ENCODE measurements at regions not wholly inside any gene's neighbourhood (a gene's known extent, or its start where the extent isn't known, plus 50 kb on each side); places are given as distances from the start of the nearest gene placed in this dataset.

DNA sequence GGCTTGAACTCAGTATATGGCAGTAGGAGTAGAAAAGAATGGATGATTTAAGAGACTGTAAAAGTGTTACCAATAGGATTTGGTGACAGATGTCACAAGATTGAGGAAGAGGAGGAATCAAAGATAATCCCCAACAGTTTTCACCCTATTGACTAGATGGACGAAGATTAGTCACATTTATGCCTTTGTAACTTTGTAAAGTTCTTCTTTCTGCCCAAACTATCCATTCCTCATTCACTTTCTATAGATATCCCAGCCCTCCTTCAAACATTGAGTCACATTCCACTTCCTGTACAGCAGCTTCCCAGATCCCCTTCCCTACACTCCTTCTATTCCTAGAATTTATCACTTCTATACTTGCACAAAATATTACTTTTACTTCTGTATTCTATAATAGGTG is 207.9 kb downstream of the BTG1 start:
- TF ChIP-seq, protein P1, sequence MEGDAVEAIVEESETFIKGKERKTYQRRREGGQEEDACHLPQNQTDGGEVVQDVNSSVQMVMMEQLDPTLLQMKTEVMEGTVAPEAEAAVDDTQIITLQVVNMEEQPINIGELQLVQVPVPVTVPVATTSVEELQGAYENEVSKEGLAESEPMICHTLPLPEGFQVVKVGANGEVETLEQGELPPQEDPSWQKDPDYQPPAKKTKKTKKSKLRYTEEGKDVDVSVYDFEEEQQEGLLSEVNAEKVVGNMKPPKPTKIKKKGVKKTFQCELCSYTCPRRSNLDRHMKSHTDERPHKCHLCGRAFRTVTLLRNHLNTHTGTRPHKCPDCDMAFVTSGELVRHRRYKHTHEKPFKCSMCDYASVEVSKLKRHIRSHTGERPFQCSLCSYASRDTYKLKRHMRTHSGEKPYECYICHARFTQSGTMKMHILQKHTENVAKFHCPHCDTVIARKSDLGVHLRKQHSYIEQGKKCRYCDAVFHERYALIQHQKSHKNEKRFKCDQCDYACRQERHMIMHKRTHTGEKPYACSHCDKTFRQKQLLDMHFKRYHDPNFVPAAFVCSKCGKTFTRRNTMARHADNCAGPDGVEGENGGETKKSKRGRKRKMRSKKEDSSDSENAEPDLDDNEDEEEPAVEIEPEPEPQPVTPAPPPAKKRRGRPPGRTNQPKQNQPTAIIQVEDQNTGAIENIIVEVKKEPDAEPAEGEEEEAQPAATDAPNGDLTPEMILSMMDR (conservative IDR thresholded peaks at IDR 0.05; ENCODE audit: low read depth, low read length) = no peak
- TF ChIP-seq EZH2 (IDR thresholded peaks at IDR 0.05; ENCODE audit: low read length, unreplicated experiment) = no peak

Measured in PC-3 (cell line).